ENCODE measurements at regions not wholly inside any gene's neighbourhood (a gene's known extent, or its start where the extent isn't known, plus 50 kb on each side); places are given as distances from the start of the nearest gene placed in this dataset.

GRCh38 chr11:69368119-69368880 is 74.3 kb downstream of the MYEOV start:
- Mint-ChIP-seq H3K36me3 (ENCODE audit: low read depth) (no peaks in the 10 kb centered on the region), H3K27ac (ENCODE audit: unreplicated experiment) (no peak overlapping the region), H3K27me3 (ENCODE audit: low read depth) (peaks cover 2% of the 10 kb centered on the region), H3K4me3 (ENCODE audit: unreplicated experiment) (no peak overlapping the region), H3K9me3 (ENCODE audit: low read depth) (peaks cover 14% of the 10 kb centered on the region), H3K4me1 (ENCODE audit: low read depth) (peaks cover 6% of the 10 kb centered on the region)
- DNase-seq (ENCODE audit: low spot score) = peak; percentile 38
- TF ChIP-seq CTCF (IDR thresholded peaks at IDR 0.05) = no peak

- no peaks in the 10 kb centered on the region for H3K36me3 Mint-ChIP-seq (ENCODE audit: low read depth)
- peaks cover 14% of the 10 kb centered on the region for H3K9me3 Mint-ChIP-seq (ENCODE audit: low read depth)
- no peak overlapping the region for H3K27ac Mint-ChIP-seq (ENCODE audit: unreplicated experiment)
- no peak for TF ChIP-seq CTCF (IDR thresholded peaks at IDR 0.05)
- H3K4me3 Mint-ChIP-seq (ENCODE audit: unreplicated experiment) = no peak overlapping the region
- peaks cover 6% of the 10 kb centered on the region for H3K4me1 Mint-ChIP-seq (ENCODE audit: low read depth)
- DNase-seq (ENCODE audit: low spot score) = no peak
- peaks cover 2% of the 10 kb centered on the region for H3K27me3 Mint-ChIP-seq (ENCODE audit: low read depth)
Measured at GRCh38 chr11:69369210-69369825, 75.4 kb downstream of the MYEOV start.

GRCh38 chr11:69369945-69370344 is 76.0 kb downstream of the MYEOV start:
- H3K27ac Mint-ChIP-seq (ENCODE audit: unreplicated experiment) = no peak overlapping the region
- peak; percentile 52 for DNase-seq (ENCODE audit: low spot score)
- TF ChIP-seq CTCF (IDR thresholded peaks at IDR 0.05) = no peak
- H3K9me3 Mint-ChIP-seq (ENCODE audit: low read depth) = peaks cover 14% of the 10 kb centered on the region
- H3K36me3 Mint-ChIP-seq (ENCODE audit: low read depth) = no peaks in the 10 kb centered on the region
- H3K4me3 Mint-ChIP-seq (ENCODE audit: unreplicated experiment) = no peak overlapping the region
- peaks cover 2% of the 10 kb centered on the region for H3K27me3 Mint-ChIP-seq (ENCODE audit: low read depth)
- H3K4me1 Mint-ChIP-seq (ENCODE audit: low read depth) = peaks cover 6% of the 10 kb centered on the region

- H3K27ac Mint-ChIP-seq (ENCODE audit: unreplicated experiment) = no peak overlapping the region
- peaks cover 6% of the 10 kb centered on the region for H3K4me1 Mint-ChIP-seq (ENCODE audit: low read depth)
- peaks cover 14% of the 10 kb centered on the region for H3K9me3 Mint-ChIP-seq (ENCODE audit: low read depth)
- H3K27me3 Mint-ChIP-seq (ENCODE audit: low read depth) = peaks cover 2% of the 10 kb centered on the region
- H3K4me3 Mint-ChIP-seq (ENCODE audit: unreplicated experiment) = no peak overlapping the region
- DNase-seq (ENCODE audit: low spot score) = peak; percentile 80
- H3K36me3 Mint-ChIP-seq (ENCODE audit: low read depth) = no peaks in the 10 kb centered on the region
- no peak for TF ChIP-seq CTCF (IDR thresholded peaks at IDR 0.05)
Measured at GRCh38 chr11:69370984-69371709, 77.2 kb downstream of the MYEOV start.

Data from chondrocyte (in vitro differentiated cells).